ENCODE measurements at regions not wholly inside any gene's neighbourhood (a gene's known extent, or its start where the extent isn't known, plus 50 kb on each side); places are given as distances from the start of the nearest gene placed in this dataset.

- Histone ChIP-seq H3K36me3 (ENCODE audit: control insufficient read depth in 2 of 2, extremely low read depth in 1 of 2, insufficient read depth in 2 of 2, low read length in 2 of 2) (no peaks in the 10 kb centered on the region), H3K79me2 (ENCODE audit: control insufficient read depth, insufficient read depth, low read length) (no peaks in the 10 kb centered on the region), H3K9ac (replicated peaks; ENCODE audit: extremely low read depth, insufficient read depth, low read length) (no peak overlapping the region), H3K4me2 (ENCODE audit: insufficient read depth, low read length) (no peak overlapping the region), H3K27ac (ENCODE audit: insufficient read depth, low read depth, low read length) (no peak overlapping the region), H3K27me3 (ENCODE audit: control insufficient read depth in 2 of 2, insufficient read depth in 2 of 2, low read length in 2 of 2) (no peaks in the 10 kb centered on the region), H3K9me1 (replicated peaks; ENCODE audit: control insufficient read depth, extremely low read depth, insufficient read depth, low read length) (no peaks in the 10 kb centered on the region), H3K4me1 (ENCODE audit: control insufficient read depth, extremely low read depth, insufficient read depth, low read length) (no peaks in the 10 kb centered on the region), H3K9me3 (replicated peaks; ENCODE audit: control insufficient read depth, insufficient read depth, low read length) (no peaks in the 10 kb centered on the region), H2AFZ (ENCODE audit: low read depth, low read length) (peak overlapping the region; percentile 28), H4K20me1 (replicated peaks; ENCODE audit: control insufficient read depth, extremely low read depth, insufficient read depth, low read length) (no peaks in the 10 kb centered on the region), H3K4me3 (replicated peaks in 1 of 3; ENCODE audit: insufficient read depth in 1 of 3, low read depth in 1 of 3, low read length in 3 of 3) (no peak overlapping the region)
- CTCF ChIA-PET = no interaction called here
- FAIRE-seq (peak; percentile 31), DNase-seq (ENCODE audit: low read depth, low spot score) (peak; percentile 1)
- TF ChIP-seq POLR2A (IDR thresholded peaks at IDR 0.05; ENCODE audit: low read depth, low read length) (no peak), POLR2AphosphoS5 (IDR thresholded peaks at IDR 0.05; ENCODE audit: insufficient read depth, low read depth, low read length) (no peak), MYC (IDR thresholded peaks at IDR 0.05; ENCODE audit: low read depth, low read length) (no peak), GATA2 (IDR thresholded peaks at IDR 0.05; ENCODE audit: insufficient read depth, insufficient read length, low read depth, low read length) (no peak)
- dilution Hi-C loops (cut with MboI; ENCODE audit: extremely low pct_ligation_motif_present, low sequenced_read_pairs) = no loop called here
- BruUV-seq (replicated peaks) = no TSS peak
- intact Hi-C loops (cut with micrococcal nuclease) = no loop called here
- POLR2A ChIA-PET = no interaction called here
Observed at GRCh38 chr5:117411701-117412100, 837.1 kb upstream of the SEMA6A start.

- ChIA-PET POLR2A (no interaction called here), CTCF (no interaction called here)
- intact Hi-C loops (cut with micrococcal nuclease) (no loop called here), dilution Hi-C loops (cut with MboI; ENCODE audit: extremely low pct_ligation_motif_present, low sequenced_read_pairs) (no loop called here)
- Histone ChIP-seq H3K9me3 (replicated peaks; ENCODE audit: control insufficient read depth, insufficient read depth, low read length) (no peaks in the 10 kb centered on the region), H3K27ac (ENCODE audit: insufficient read depth, low read depth, low read length) (no peak overlapping the region), H3K9me1 (replicated peaks; ENCODE audit: control insufficient read depth, extremely low read depth, insufficient read depth, low read length) (no peaks in the 10 kb centered on the region), H3K9ac (replicated peaks; ENCODE audit: extremely low read depth, insufficient read depth, low read length) (no peak overlapping the region), H3K79me2 (ENCODE audit: control insufficient read depth, insufficient read depth, low read length) (no peaks in the 10 kb centered on the region), H4K20me1 (replicated peaks; ENCODE audit: control insufficient read depth, extremely low read depth, insufficient read depth, low read length) (no peaks in the 10 kb centered on the region), H3K27me3 (ENCODE audit: control insufficient read depth in 2 of 2, insufficient read depth in 2 of 2, low read length in 2 of 2) (no peaks in the 10 kb centered on the region), H3K4me2 (ENCODE audit: insufficient read depth, low read length) (no peak overlapping the region), H3K4me1 (ENCODE audit: control insufficient read depth, extremely low read depth, insufficient read depth, low read length) (no peaks in the 10 kb centered on the region), H3K4me3 (replicated peaks in 1 of 3; ENCODE audit: insufficient read depth in 1 of 3, low read depth in 1 of 3, low read length in 3 of 3) (no peak overlapping the region), H2AFZ (ENCODE audit: low read depth, low read length) (no peak overlapping the region), H3K36me3 (ENCODE audit: control insufficient read depth in 2 of 2, extremely low read depth in 1 of 2, insufficient read depth in 2 of 2, low read length in 2 of 2) (no peaks in the 10 kb centered on the region)
- BruUV-seq (replicated peaks) = no TSS peak
- no peak for FAIRE-seq
- TF ChIP-seq GATA2 (IDR thresholded peaks at IDR 0.05; ENCODE audit: insufficient read depth, insufficient read length, low read depth, low read length) (no peak), JUN (IDR thresholded peaks at IDR 0.05; ENCODE audit: borderline replicate concordance, insufficient read depth, insufficient read length, low read depth) (no peak), CTCF (IDR thresholded peaks at IDR 0.05; ENCODE audit: extremely low read depth in 1 of 2, insufficient read depth in 1 of 2, low read depth in 1 of 2, low read length in 2 of 2) (no peak), POLR2AphosphoS5 (IDR thresholded peaks at IDR 0.05; ENCODE audit: insufficient read depth, low read depth, low read length) (no peak), MYC (IDR thresholded peaks at IDR 0.05; ENCODE audit: low read depth, low read length) (no peak), FOS (IDR thresholded peaks at IDR 0.05; ENCODE audit: borderline replicate concordance, insufficient read depth, low read length) (no peak), MAX (IDR thresholded peaks at IDR 0.05; ENCODE audit: insufficient read depth, insufficient read length) (no peak), POLR2A (IDR thresholded peaks at IDR 0.05; ENCODE audit: low read depth, low read length) (no peak), EZH2 (IDR thresholded peaks at IDR 0.05; ENCODE audit: borderline replicate concordance, low read depth, low read length, severe bottlenecking) (no peak)
- DNase-seq (ENCODE audit: low read depth, low spot score) = no peak
Observed at GRCh38 chr5:117405197-117405596, 830.6 kb upstream of the SEMA6A start.
